ENCODE measurements at regions not wholly inside any gene's neighbourhood (a gene's known extent, or its start where the extent isn't known, plus 50 kb on each side); places are given as distances from the start of the nearest gene placed in this dataset.

DNA sequence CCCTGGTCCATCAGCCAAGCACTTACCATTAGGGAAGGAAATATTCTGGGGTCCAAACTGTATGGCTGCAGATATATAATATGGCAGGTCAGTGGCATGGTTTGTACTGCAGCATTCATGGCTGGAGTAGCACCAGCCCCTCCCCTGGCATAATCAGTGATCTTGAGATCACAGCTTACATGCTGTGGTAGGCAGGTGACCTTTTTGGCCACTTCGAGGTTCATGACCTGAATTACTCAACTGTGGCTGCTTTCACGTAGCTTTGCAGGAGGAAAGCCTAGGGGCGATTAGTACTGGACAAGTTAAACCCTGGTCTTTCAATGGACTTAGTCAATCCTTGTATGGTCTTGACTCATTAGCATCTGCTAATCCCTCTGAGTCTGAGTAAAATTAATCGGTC, 169.8 kb downstream of the SPRY2 start:
- H3K4me3 ChIP-seq (ENCODE audit: low read depth, low read length): no peak overlapping the region
- no peak for DNase-seq (ENCODE audit: low read depth, low spot score)
- TF ChIP-seq, protein P1, sequence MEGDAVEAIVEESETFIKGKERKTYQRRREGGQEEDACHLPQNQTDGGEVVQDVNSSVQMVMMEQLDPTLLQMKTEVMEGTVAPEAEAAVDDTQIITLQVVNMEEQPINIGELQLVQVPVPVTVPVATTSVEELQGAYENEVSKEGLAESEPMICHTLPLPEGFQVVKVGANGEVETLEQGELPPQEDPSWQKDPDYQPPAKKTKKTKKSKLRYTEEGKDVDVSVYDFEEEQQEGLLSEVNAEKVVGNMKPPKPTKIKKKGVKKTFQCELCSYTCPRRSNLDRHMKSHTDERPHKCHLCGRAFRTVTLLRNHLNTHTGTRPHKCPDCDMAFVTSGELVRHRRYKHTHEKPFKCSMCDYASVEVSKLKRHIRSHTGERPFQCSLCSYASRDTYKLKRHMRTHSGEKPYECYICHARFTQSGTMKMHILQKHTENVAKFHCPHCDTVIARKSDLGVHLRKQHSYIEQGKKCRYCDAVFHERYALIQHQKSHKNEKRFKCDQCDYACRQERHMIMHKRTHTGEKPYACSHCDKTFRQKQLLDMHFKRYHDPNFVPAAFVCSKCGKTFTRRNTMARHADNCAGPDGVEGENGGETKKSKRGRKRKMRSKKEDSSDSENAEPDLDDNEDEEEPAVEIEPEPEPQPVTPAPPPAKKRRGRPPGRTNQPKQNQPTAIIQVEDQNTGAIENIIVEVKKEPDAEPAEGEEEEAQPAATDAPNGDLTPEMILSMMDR (IDR thresholded peaks at IDR 0.05; ENCODE audit: low read depth, low read length): no peak
- in situ Hi-C loops (cut with HindIII; ENCODE audit: low sequenced_read_pairs): no loop called here

DNA sequence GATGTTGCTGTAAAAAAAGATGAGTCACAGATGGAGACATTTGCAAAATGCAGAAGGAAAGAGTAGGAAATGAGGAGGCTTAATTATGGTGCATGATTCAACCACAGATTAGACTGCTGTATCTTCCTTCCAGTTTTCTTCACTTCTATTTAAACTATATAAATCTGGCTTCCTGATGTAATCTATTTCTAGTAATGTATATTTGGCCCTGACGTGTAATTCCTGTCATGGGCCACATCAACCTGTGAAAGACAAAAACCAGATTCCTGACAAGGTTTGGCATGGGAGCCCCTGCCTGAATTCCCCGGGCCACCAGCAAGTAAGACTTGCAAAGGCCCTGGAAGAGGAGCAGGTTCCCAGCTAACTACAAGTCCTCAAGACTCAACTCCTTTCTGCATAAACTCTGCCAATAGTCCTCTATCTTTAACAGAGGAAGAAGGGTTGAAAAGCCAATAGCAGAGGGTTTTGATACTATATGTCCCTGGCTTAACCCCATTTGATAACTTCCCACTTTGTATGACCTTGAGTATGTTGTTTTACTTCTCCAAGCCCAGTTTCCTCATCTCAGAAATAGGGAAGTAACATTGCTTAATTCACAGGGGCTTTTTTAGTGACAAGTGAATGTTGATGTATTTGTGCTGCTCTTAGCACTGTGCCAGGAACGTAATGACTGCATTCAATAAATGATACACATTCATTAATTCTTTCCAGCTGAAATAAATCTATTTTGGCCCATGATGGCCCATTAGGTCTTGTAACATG, 172.7 kb downstream of the SPRY2 start:
- TF ChIP-seq, protein P1 (IDR thresholded peaks at IDR 0.05; ENCODE audit: low read depth, low read length): no peak
- DNase-seq (ENCODE audit: low read depth, low spot score): peak; percentile 29
- in situ Hi-C loops (cut with HindIII; ENCODE audit: low sequenced_read_pairs): no loop called here
- no peak overlapping the region for H3K4me3 ChIP-seq (ENCODE audit: low read depth, low read length)

DNA sequence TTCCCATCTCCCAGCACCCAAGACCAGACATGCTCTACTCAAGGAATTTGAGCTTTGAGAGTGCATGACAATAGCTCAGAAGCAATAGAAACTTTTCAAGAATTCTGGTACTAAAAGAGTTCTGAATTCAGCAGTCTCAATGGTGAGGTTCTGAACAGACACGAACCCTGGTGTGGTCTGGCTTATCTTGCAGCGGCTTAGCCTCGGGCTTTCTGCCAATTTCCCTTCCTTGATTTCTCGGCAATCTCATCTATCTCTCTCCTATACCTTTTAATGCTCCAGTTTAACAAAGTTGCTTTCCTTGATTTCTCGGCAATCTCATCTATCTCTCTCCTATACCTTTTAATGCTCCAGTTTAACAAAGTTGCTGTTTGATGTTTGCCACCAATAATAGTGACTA, 174.6 kb downstream of the SPRY2 start:
- in situ Hi-C loops (cut with HindIII; ENCODE audit: low sequenced_read_pairs): no loop called here
- no peak for DNase-seq (ENCODE audit: low read depth, low spot score)
- TF ChIP-seq, protein P1 (IDR thresholded peaks at IDR 0.05; ENCODE audit: low read depth, low read length): no peak
- no peak overlapping the region for H3K4me3 ChIP-seq (ENCODE audit: low read depth, low read length)

DNA sequence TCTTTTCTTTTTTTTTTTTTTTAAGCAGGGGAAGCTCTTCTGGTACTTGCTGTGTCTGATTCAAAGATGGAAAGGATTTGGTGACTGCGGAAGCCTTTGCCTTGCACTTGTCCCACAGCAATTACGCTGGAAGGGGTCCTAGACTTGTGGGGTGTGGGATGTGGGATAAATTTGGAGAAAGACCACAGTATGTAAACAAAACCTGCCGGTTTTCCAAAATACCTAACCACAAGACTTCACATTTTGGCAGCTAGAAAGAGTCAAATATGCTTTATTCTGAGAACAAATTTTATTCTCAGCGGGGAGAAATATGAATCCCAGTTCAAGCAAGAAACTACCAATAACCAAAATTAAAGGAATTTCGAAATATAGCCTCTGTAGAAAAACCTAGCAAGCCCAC, 176.5 kb downstream of the SPRY2 start:
- TF ChIP-seq, protein P1 (IDR thresholded peaks at IDR 0.05; ENCODE audit: low read depth, low read length): no peak
- DNase-seq (ENCODE audit: low read depth, low spot score): no peak
- no peak overlapping the region for H3K4me3 ChIP-seq (ENCODE audit: low read depth, low read length)
- in situ Hi-C loops (cut with HindIII; ENCODE audit: low sequenced_read_pairs): no loop called here

DNA sequence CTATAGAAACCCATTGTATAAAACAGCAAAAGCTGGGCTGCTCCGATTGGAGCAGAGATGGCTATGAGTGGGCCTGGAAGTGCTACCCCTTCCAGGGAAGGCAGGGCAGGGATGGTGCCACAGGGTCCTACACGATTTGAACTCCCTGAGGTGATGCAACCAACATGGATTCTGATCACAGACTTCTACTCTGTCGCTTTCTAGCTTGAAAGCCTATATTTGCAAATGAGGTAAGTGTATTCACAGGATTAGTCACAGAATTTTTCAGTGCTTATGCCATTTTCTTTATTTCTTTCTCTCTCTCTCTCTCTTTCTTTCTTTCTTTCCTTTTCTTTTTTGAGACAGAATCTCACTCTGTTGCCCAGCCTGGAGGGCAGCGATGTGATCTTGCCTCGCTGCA, 179.0 kb downstream of the SPRY2 start:
- no peak overlapping the region for H3K4me3 ChIP-seq (ENCODE audit: low read depth, low read length)
- in situ Hi-C loops (cut with HindIII; ENCODE audit: low sequenced_read_pairs): no loop called here
- TF ChIP-seq, protein P1 (IDR thresholded peaks at IDR 0.05; ENCODE audit: low read depth, low read length): no peak
- no peak for DNase-seq (ENCODE audit: low read depth, low spot score)

DNA sequence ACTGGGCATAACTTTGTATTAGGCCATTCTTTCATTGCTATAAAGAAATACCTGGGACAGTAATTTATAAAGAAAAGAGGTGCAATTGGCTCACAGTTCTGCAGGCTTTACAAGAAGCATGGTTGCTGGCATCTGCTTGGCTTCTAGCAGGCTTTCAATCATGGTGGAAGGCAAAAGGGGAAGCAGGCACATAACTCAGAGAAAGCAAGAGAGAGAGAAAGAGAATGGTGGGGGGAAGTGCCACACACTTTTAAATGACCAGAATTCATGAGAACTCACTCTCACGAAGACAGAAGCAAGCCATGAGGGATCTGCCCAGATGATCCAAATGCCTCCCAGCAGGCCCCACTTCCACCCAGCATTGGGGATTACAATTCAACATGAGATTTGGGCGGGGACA, 179.7 kb downstream of the SPRY2 start:
- in situ Hi-C loops (cut with HindIII; ENCODE audit: low sequenced_read_pairs): no loop called here
- no peak overlapping the region for H3K4me3 ChIP-seq (ENCODE audit: low read depth, low read length)
- TF ChIP-seq, protein P1 (IDR thresholded peaks at IDR 0.05; ENCODE audit: low read depth, low read length): no peak
- DNase-seq (ENCODE audit: low read depth, low spot score): no peak

Data from astrocyte of the spinal cord (primary cell).